ENCODE measurements at regions not wholly inside any gene's neighbourhood (a gene's known extent, or its start where the extent isn't known, plus 50 kb on each side); places are given as distances from the start of the nearest gene placed in this dataset.

DNA sequence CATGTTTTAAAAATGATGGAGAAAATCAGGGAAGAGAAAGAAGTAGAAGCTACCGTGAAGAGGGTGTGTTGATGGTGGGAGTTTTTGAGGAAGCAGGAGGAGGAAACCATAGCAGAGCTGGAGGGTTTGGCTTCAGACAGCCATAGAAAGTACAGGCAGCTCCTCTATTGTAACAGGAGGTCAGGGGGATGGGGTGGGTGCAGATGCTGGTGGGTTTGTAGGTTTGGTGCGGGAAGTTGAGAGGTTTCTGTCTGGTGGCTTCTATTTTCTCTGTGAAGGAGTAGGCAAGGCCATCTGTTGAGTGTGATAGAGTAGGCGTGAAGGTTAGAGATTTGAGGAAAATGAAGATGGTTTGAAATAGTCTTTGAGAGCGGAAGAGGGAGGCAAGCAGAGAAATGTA, 97.7 kb upstream of the TBC1D5 start:
- TF ChIP-seq EZH2phosphoT487 (IDR thresholded peaks at IDR 0.05; ENCODE audit: borderline replicate concordance, low read depth, low read length) = no peak
- TF ChIP-seq, protein P1, sequence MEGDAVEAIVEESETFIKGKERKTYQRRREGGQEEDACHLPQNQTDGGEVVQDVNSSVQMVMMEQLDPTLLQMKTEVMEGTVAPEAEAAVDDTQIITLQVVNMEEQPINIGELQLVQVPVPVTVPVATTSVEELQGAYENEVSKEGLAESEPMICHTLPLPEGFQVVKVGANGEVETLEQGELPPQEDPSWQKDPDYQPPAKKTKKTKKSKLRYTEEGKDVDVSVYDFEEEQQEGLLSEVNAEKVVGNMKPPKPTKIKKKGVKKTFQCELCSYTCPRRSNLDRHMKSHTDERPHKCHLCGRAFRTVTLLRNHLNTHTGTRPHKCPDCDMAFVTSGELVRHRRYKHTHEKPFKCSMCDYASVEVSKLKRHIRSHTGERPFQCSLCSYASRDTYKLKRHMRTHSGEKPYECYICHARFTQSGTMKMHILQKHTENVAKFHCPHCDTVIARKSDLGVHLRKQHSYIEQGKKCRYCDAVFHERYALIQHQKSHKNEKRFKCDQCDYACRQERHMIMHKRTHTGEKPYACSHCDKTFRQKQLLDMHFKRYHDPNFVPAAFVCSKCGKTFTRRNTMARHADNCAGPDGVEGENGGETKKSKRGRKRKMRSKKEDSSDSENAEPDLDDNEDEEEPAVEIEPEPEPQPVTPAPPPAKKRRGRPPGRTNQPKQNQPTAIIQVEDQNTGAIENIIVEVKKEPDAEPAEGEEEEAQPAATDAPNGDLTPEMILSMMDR (conservative IDR thresholded peaks at IDR 0.05; ENCODE audit: low read length) = no peak
- Histone ChIP-seq H3K9me3 (ENCODE audit: low read length) (no peaks in the 10 kb centered on the region), H3K4me3 (ENCODE audit: low read depth, low read length, poor library complexity, severe bottlenecking) (no peak overlapping the region), H3K9me2 (ENCODE audit: insufficient read depth, low read length) (no peaks in the 10 kb centered on the region), H3K4me2 (ENCODE audit: low read length) (no peak overlapping the region), H3K27ac (ENCODE audit: low read depth, low read length, poor library complexity, severe bottlenecking) (no peak overlapping the region), H4K20me1 (ENCODE audit: insufficient read depth, low read length) (no peaks in the 10 kb centered on the region), H3K4me1 (ENCODE audit: insufficient read depth, low read length, poor library complexity, severe bottlenecking) (no peaks in the 10 kb centered on the region), H2AFZ (ENCODE audit: low read length) (no peak overlapping the region), H3K36me3 (ENCODE audit: insufficient read depth, low read length) (no peaks in the 10 kb centered on the region), H3K79me2 (ENCODE audit: insufficient read depth, low read depth, low read length) (no peaks in the 10 kb centered on the region)
- intact Hi-C loops (cut with micrococcal nuclease; ENCODE audit: unreplicated experiment) = loop anchor here (2.0 kb wide), 1 partner anchor 581 kb away; no protein-coding TSS in a partner anchor
- no peak for DNase-seq (ENCODE audit: low spot score)
- BruUV-seq (replicated peaks) = no TSS peak
- POLR2A ChIA-PET = no interaction called here
- CTCF ChIA-PET (ENCODE audit: unreplicated experiment) = interaction anchor here (1.3 kb wide), 1 partner anchor 410 kb away, joined by 8 read pairs; no protein-coding TSS in a partner anchor

GRCh38 chr3:17836919-17837318, 94.5 kb upstream of the TBC1D5 start:
- no peak overlapping the region for H3K27ac ChIP-seq (ENCODE audit: low read depth, low read length, poor library complexity, severe bottlenecking)
- DNase-seq (ENCODE audit: low spot score) = no peak
- no peak overlapping the region for H3K4me2 ChIP-seq (ENCODE audit: low read length)
- H3K4me1 ChIP-seq (ENCODE audit: insufficient read depth, low read length, poor library complexity, severe bottlenecking) = no peaks in the 10 kb centered on the region
- H3K9me2 ChIP-seq (ENCODE audit: insufficient read depth, low read length) = no peaks in the 10 kb centered on the region
- TF ChIP-seq, protein P1 (conservative IDR thresholded peaks at IDR 0.05; ENCODE audit: low read length) = no peak
- no peak for TF ChIP-seq EZH2phosphoT487 (IDR thresholded peaks at IDR 0.05; ENCODE audit: borderline replicate concordance, low read depth, low read length)
- H3K4me3 ChIP-seq (ENCODE audit: low read depth, low read length, poor library complexity, severe bottlenecking) = no peak overlapping the region
- POLR2A ChIA-PET = interaction anchor here (0.7 kb wide), 1 partner anchor 1089 kb away, joined by 3 read pairs; no protein-coding TSS in a partner anchor
- no peaks in the 10 kb centered on the region for H3K79me2 ChIP-seq (ENCODE audit: insufficient read depth, low read depth, low read length)
- H3K9me3 ChIP-seq (ENCODE audit: low read length) = no peaks in the 10 kb centered on the region
- intact Hi-C loops (cut with micrococcal nuclease; ENCODE audit: unreplicated experiment) = no loop called here
- BruUV-seq (replicated peaks) = no TSS peak
- H3K36me3 ChIP-seq (ENCODE audit: insufficient read depth, low read length) = no peaks in the 10 kb centered on the region
- no peak overlapping the region for H2AFZ ChIP-seq (ENCODE audit: low read length)
- H4K20me1 ChIP-seq (ENCODE audit: insufficient read depth, low read length) = no peaks in the 10 kb centered on the region
- CTCF ChIA-PET (ENCODE audit: unreplicated experiment) = no interaction called here

DNA sequence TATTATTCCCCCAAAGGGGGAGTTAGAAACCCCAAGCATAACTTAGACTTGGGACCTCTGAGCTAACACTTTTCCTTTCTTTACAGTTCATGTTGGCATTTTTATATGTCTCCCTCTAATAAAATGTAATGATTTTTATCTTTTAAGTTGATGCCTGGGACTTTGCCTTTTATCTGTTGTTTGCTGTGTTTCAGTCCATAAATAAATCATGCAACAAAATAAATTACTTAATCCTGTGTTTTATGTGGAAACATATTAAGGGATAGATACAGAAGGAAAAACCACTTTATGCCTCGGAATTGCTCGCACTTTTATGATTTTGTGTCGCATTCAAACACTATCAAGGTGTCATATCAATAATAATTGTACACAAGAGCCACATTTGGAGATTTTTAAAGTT, 93.7 kb upstream of the TBC1D5 start:
- intact Hi-C loops (cut with micrococcal nuclease; ENCODE audit: unreplicated experiment) = no loop called here
- ChIA-PET POLR2A (no interaction called here), CTCF (ENCODE audit: unreplicated experiment) (no interaction called here)
- Histone ChIP-seq H3K27ac (ENCODE audit: low read depth, low read length, poor library complexity, severe bottlenecking) (no peak overlapping the region), H3K9me2 (ENCODE audit: insufficient read depth, low read length) (no peaks in the 10 kb centered on the region), H3K4me2 (ENCODE audit: low read length) (no peak overlapping the region), H3K4me1 (ENCODE audit: insufficient read depth, low read length, poor library complexity, severe bottlenecking) (no peaks in the 10 kb centered on the region), H3K36me3 (ENCODE audit: insufficient read depth, low read length) (no peaks in the 10 kb centered on the region), H3K9me3 (ENCODE audit: low read length) (no peaks in the 10 kb centered on the region), H2AFZ (ENCODE audit: low read length) (no peak overlapping the region), H3K79me2 (ENCODE audit: insufficient read depth, low read depth, low read length) (no peaks in the 10 kb centered on the region), H4K20me1 (ENCODE audit: insufficient read depth, low read length) (no peaks in the 10 kb centered on the region), H3K4me3 (ENCODE audit: low read depth, low read length, poor library complexity, severe bottlenecking) (no peak overlapping the region)
- BruUV-seq (replicated peaks) = no TSS peak
- DNase-seq (ENCODE audit: low spot score) = no peak
- no peak for TF ChIP-seq EZH2phosphoT487 (IDR thresholded peaks at IDR 0.05; ENCODE audit: borderline replicate concordance, low read depth, low read length)
- TF ChIP-seq, protein P1 (conservative IDR thresholded peaks at IDR 0.05; ENCODE audit: low read length) = no peak
